ENCODE measurements at regions not wholly inside any gene's neighbourhood (a gene's known extent, or its start where the extent isn't known, plus 50 kb on each side); places are given as distances from the start of the nearest gene placed in this dataset.

DNA sequence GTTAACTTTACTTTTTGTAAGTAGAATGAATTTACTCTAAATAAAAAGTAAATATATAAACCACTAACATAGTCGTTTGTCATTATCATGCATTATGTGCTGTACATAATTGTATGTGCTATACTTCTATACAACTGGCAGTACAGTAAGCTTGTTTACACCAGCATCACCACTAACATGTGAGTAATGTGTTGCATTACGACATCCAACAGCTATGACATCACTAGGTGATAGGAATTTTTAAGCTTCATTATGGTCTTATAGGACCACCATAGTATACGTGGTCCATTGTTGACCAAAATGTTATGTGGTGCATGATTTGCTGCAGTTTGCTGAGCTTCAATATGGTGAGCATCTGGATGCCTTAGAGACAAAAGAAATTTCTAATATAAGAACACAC is 819.1 kb upstream of the GRAMD2B start:
- H3K36me3 ChIP-seq (ENCODE audit: control insufficient read depth, insufficient read depth, low read length): no peaks in the 10 kb centered on the region
- DNase-seq (ENCODE audit: low read depth, low spot score) (no peak), ATAC-seq (no peak)
- H3K9me3 ChIP-seq (ENCODE audit: control insufficient read depth, insufficient read depth, low read depth, low read length): no peaks in the 10 kb centered on the region
- peak overlapping the region; percentile 7; the same call in 1 of the 2 replicates for H3K27ac ChIP-seq (ENCODE audit: low read length)
- H3K27me3 ChIP-seq (ENCODE audit: control insufficient read depth, insufficient read depth, low read length): no peaks in the 10 kb centered on the region
- H3K4me1 ChIP-seq (ENCODE audit: control insufficient read depth, insufficient read depth, low read length): no peaks in the 10 kb centered on the region
- H3K4me3 ChIP-seq (ENCODE audit: low read depth in 2 of 2, low read length in 2 of 2): no peak overlapping the region
- ChIA-PET POLR2A (no interaction called here), CTCF (no interaction called here)
- no peak for TF ChIP-seq POLR2AphosphoS5 (IDR thresholded peaks at IDR 0.05; ENCODE audit: low read depth, low read length)
- TF ChIP-seq, protein P1, sequence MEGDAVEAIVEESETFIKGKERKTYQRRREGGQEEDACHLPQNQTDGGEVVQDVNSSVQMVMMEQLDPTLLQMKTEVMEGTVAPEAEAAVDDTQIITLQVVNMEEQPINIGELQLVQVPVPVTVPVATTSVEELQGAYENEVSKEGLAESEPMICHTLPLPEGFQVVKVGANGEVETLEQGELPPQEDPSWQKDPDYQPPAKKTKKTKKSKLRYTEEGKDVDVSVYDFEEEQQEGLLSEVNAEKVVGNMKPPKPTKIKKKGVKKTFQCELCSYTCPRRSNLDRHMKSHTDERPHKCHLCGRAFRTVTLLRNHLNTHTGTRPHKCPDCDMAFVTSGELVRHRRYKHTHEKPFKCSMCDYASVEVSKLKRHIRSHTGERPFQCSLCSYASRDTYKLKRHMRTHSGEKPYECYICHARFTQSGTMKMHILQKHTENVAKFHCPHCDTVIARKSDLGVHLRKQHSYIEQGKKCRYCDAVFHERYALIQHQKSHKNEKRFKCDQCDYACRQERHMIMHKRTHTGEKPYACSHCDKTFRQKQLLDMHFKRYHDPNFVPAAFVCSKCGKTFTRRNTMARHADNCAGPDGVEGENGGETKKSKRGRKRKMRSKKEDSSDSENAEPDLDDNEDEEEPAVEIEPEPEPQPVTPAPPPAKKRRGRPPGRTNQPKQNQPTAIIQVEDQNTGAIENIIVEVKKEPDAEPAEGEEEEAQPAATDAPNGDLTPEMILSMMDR (IDR thresholded peaks at IDR 0.05): no peak
- in situ Hi-C loops (cut with HindIII; ENCODE audit: low pct_unique_long_range_greater_than_20kb, low sequenced_read_pairs): no loop called here
- intact Hi-C loops (cut with micrococcal nuclease; ENCODE audit: unreplicated experiment): no loop called here
- no TSS peak for BruUV-seq (replicated peaks)

DNA sequence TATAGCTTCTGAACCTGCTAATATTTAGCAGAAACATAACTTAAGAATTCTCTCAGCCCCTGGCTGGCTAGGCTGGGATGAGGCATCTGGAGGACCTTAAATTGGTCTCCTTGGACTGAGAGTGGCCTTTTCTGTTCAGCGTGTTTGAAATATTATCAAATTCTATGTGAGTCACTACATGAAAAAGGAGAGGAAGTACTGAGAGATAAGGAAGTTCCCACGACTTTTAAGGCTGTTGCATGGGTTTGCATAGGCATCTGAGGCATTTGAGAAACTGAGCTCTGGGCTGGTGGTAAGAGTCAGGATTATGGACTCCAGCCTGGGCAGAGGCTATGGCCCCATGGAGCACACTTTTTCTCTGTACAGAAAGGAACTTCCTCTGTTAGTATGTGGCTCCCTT is 816.2 kb upstream of the GRAMD2B start:
- intact Hi-C loops (cut with micrococcal nuclease; ENCODE audit: unreplicated experiment) (no loop called here), in situ Hi-C loops (cut with HindIII; ENCODE audit: low pct_unique_long_range_greater_than_20kb, low sequenced_read_pairs) (no loop called here)
- no peak for ATAC-seq
- Histone ChIP-seq H3K27me3 (ENCODE audit: control insufficient read depth, insufficient read depth, low read length) (no peaks in the 10 kb centered on the region), H3K27ac (ENCODE audit: low read length) (peak overlapping the region; percentile 57; the same call in 1 of the 2 replicates), H3K4me1 (ENCODE audit: control insufficient read depth, insufficient read depth, low read length) (no peaks in the 10 kb centered on the region), H3K9me3 (ENCODE audit: control insufficient read depth, insufficient read depth, low read depth, low read length) (no peaks in the 10 kb centered on the region), H3K36me3 (ENCODE audit: control insufficient read depth, insufficient read depth, low read length) (no peaks in the 10 kb centered on the region), H3K4me3 (ENCODE audit: low read depth in 2 of 2, low read length in 2 of 2) (no peak overlapping the region)
- TF ChIP-seq, protein P2, sequence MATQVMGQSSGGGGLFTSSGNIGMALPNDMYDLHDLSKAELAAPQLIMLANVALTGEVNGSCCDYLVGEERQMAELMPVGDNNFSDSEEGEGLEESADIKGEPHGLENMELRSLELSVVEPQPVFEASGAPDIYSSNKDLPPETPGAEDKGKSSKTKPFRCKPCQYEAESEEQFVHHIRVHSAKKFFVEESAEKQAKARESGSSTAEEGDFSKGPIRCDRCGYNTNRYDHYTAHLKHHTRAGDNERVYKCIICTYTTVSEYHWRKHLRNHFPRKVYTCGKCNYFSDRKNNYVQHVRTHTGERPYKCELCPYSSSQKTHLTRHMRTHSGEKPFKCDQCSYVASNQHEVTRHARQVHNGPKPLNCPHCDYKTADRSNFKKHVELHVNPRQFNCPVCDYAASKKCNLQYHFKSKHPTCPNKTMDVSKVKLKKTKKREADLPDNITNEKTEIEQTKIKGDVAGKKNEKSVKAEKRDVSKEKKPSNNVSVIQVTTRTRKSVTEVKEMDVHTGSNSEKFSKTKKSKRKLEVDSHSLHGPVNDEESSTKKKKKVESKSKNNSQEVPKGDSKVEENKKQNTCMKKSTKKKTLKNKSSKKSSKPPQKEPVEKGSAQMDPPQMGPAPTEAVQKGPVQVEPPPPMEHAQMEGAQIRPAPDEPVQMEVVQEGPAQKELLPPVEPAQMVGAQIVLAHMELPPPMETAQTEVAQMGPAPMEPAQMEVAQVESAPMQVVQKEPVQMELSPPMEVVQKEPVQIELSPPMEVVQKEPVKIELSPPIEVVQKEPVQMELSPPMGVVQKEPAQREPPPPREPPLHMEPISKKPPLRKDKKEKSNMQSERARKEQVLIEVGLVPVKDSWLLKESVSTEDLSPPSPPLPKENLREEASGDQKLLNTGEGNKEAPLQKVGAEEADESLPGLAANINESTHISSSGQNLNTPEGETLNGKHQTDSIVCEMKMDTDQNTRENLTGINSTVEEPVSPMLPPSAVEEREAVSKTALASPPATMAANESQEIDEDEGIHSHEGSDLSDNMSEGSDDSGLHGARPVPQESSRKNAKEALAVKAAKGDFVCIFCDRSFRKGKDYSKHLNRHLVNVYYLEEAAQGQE (IDR thresholded peaks at IDR 0.05; ENCODE audit: insufficient read depth in 1 of 2, low read depth in 2 of 2, low read length in 1 of 2): no peak
- DNase-seq (ENCODE audit: low read depth, low spot score): no peak
- POLR2A ChIA-PET: interaction anchor here (0.6 kb wide), 1 partner anchor 44 kb away, joined by 3 read pairs; no protein-coding TSS in a partner anchor
- CTCF ChIA-PET: no interaction called here
- no TSS peak for BruUV-seq (replicated peaks)

DNA sequence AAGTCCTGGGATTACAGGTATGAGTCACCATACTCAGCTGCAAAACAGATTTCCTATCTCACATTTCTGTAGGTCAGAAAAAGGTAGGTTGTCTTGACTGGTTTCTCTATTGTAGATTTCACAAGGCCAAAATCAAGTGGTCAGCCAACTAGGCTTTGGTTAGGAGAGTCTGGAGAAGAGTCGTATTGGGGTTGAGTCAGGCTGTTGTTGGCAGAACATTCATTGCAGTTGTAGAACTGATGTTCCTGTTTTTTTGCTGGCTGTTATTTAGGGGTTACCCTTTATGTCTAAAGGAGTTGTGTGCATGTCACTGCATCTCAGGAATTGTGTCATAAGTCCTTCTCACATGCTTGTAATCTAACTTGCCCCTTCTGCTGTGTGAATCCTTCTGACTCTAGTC is 814.2 kb upstream of the GRAMD2B start:
- CTCF ChIA-PET: no interaction called here
- intact Hi-C loops (cut with micrococcal nuclease; ENCODE audit: unreplicated experiment) (no loop called here), in situ Hi-C loops (cut with HindIII; ENCODE audit: low pct_unique_long_range_greater_than_20kb, low sequenced_read_pairs) (no loop called here)
- no peak for TF ChIP-seq POLR2AphosphoS5 (IDR thresholded peaks at IDR 0.05; ENCODE audit: low read depth, low read length)
- TF ChIP-seq SIN3A (IDR thresholded peaks at IDR 0.05; ENCODE audit: borderline replicate concordance, insufficient read depth, low read depth, low read length): no peak
- Histone ChIP-seq H3K27ac (ENCODE audit: low read length) (peak overlapping the region; percentile 69; the same call in 1 of the 2 replicates), H3K4me1 (ENCODE audit: control insufficient read depth, insufficient read depth, low read length) (no peaks in the 10 kb centered on the region), H3K9me3 (ENCODE audit: control insufficient read depth, insufficient read depth, low read depth, low read length) (no peaks in the 10 kb centered on the region), H3K4me3 (ENCODE audit: low read depth in 2 of 2, low read length in 2 of 2) (no peak overlapping the region), H3K36me3 (ENCODE audit: control insufficient read depth, insufficient read depth, low read length) (no peaks in the 10 kb centered on the region), H3K27me3 (ENCODE audit: control insufficient read depth, insufficient read depth, low read length) (no peaks in the 10 kb centered on the region)
- POLR2A ChIA-PET: no interaction called here
- DNase-seq (ENCODE audit: low read depth, low spot score) (no peak), ATAC-seq (no peak)
- BruUV-seq (replicated peaks): no TSS peak
